ENCODE measurements at regions not wholly inside any gene's neighbourhood (a gene's known extent, or its start where the extent isn't known, plus 50 kb on each side); places are given as distances from the start of the nearest gene placed in this dataset.

DNA sequence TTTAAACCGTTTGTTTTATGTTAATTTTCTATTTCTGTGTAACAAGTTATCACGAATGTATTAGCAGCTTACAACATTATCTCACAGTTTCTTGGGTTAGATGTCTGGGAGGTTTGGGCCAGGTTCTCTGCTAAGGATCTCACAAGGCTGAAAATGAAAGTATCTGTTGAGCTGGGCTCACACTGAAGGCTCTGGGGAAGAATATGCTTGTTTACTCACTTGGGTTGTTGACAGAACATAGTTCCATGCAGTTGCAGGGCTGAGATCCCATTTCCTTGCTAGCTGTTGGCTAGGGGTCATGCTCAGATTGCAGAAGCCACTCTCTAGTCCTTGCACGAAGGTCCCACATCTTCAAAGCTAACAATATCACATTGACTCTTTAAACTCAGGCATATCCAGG lies 266.6 kb upstream of the GNAI1 start:
- POLR2A ChIA-PET = no interaction called here
- dilution Hi-C loops (cut with MboI; ENCODE audit: extremely low pct_ligation_motif_present, low sequenced_read_pairs) (no loop called here), intact Hi-C loops (cut with micrococcal nuclease) (no loop called here)
- Histone ChIP-seq H2AFZ (ENCODE audit: low read depth, low read length) (no peak overlapping the region), H3K36me3 (ENCODE audit: control insufficient read depth in 2 of 2, extremely low read depth in 1 of 2, insufficient read depth in 2 of 2, low read length in 2 of 2) (no peaks in the 10 kb centered on the region), H3K27ac (ENCODE audit: insufficient read depth, low read depth, low read length) (no peak overlapping the region), H3K9ac (replicated peaks; ENCODE audit: extremely low read depth, insufficient read depth, low read length) (no peak overlapping the region), H3K4me2 (ENCODE audit: insufficient read depth, low read length) (no peak overlapping the region), H3K4me1 (ENCODE audit: control insufficient read depth, extremely low read depth, insufficient read depth, low read length) (no peaks in the 10 kb centered on the region), H3K79me2 (ENCODE audit: control insufficient read depth, insufficient read depth, low read length) (no peaks in the 10 kb centered on the region), H3K9me1 (replicated peaks; ENCODE audit: control insufficient read depth, extremely low read depth, insufficient read depth, low read length) (no peaks in the 10 kb centered on the region), H3K27me3 (ENCODE audit: control insufficient read depth in 2 of 2, insufficient read depth in 2 of 2, low read length in 2 of 2) (peaks cover under 1 to 2% of the 10 kb centered on the region in 2 experiments), H3K9me3 (replicated peaks; ENCODE audit: control insufficient read depth, insufficient read depth, low read length) (no peaks in the 10 kb centered on the region), H3K4me3 (replicated peaks in 1 of 3; ENCODE audit: insufficient read depth in 1 of 3, low read depth in 1 of 3, low read length in 3 of 3) (no peak overlapping the region), H4K20me1 (replicated peaks; ENCODE audit: control insufficient read depth, extremely low read depth, insufficient read depth, low read length) (no peaks in the 10 kb centered on the region)
- CTCF ChIA-PET = no interaction called here
- BruUV-seq (replicated peaks) = no TSS peak
- no peak for FAIRE-seq
- DNase-seq (ENCODE audit: low read depth, low spot score) = no peak
- TF ChIP-seq, protein P1, sequence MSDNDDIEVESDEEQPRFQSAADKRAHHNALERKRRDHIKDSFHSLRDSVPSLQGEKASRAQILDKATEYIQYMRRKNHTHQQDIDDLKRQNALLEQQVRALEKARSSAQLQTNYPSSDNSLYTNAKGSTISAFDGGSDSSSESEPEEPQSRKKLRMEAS (IDR thresholded peaks at IDR 0.05; ENCODE audit: insufficient read depth, insufficient read length) = no peak
- no peak for TF ChIP-seq POLR2A (IDR thresholded peaks at IDR 0.05; ENCODE audit: low read depth, low read length)
- TF ChIP-seq, protein P2, sequence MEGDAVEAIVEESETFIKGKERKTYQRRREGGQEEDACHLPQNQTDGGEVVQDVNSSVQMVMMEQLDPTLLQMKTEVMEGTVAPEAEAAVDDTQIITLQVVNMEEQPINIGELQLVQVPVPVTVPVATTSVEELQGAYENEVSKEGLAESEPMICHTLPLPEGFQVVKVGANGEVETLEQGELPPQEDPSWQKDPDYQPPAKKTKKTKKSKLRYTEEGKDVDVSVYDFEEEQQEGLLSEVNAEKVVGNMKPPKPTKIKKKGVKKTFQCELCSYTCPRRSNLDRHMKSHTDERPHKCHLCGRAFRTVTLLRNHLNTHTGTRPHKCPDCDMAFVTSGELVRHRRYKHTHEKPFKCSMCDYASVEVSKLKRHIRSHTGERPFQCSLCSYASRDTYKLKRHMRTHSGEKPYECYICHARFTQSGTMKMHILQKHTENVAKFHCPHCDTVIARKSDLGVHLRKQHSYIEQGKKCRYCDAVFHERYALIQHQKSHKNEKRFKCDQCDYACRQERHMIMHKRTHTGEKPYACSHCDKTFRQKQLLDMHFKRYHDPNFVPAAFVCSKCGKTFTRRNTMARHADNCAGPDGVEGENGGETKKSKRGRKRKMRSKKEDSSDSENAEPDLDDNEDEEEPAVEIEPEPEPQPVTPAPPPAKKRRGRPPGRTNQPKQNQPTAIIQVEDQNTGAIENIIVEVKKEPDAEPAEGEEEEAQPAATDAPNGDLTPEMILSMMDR (IDR thresholded peaks at IDR 0.05; ENCODE audit: extremely low read depth in 1 of 2, insufficient read depth in 1 of 2, low read depth in 1 of 2, low read length in 2 of 2) = no peak
- no peak for TF ChIP-seq FOS (IDR thresholded peaks at IDR 0.05; ENCODE audit: borderline replicate concordance, insufficient read depth, low read length)
- TF ChIP-seq JUN (IDR thresholded peaks at IDR 0.05; ENCODE audit: borderline replicate concordance, insufficient read depth, insufficient read length, low read depth) = no peak
- no peak for TF ChIP-seq EZH2 (IDR thresholded peaks at IDR 0.05; ENCODE audit: borderline replicate concordance, low read depth, low read length, severe bottlenecking)
- no peak for TF ChIP-seq GATA2 (IDR thresholded peaks at IDR 0.05; ENCODE audit: insufficient read depth, insufficient read length, low read depth, low read length)
- no peak for TF ChIP-seq MYC (IDR thresholded peaks at IDR 0.05; ENCODE audit: low read depth, low read length)
- TF ChIP-seq POLR2AphosphoS5 (IDR thresholded peaks at IDR 0.05; ENCODE audit: insufficient read depth, low read depth, low read length) = no peak

Data from endothelial cell of umbilical vein (primary cell).